ENCODE measurements at regions not wholly inside any gene's neighbourhood (a gene's known extent, or its start where the extent isn't known, plus 50 kb on each side); places are given as distances from the start of the nearest gene placed in this dataset.

- ChIA-PET CTCF (no interaction called here), POLR2A (no interaction called here)
- intact Hi-C loops (cut with micrococcal nuclease): no loop called here
- H3K27ac Mint-ChIP-seq (ENCODE audit: low read depth, unreplicated experiment): no peak overlapping the region
- no peak overlapping the region for H3K4me3 Mint-ChIP-seq (ENCODE audit: unreplicated experiment)
- no peaks in the 10 kb centered on the region for H3K9me3 Mint-ChIP-seq (ENCODE audit: unreplicated experiment)
- H3K4me1 Mint-ChIP-seq (ENCODE audit: insufficient read depth, unreplicated experiment): peaks cover 11% of the 10 kb centered on the region
- no peak for TF ChIP-seq CTCF (IDR thresholded peaks at IDR 0.05; ENCODE audit: unreplicated experiment)
- H3K36me3 Mint-ChIP-seq (ENCODE audit: insufficient read depth, unreplicated experiment): no peaks in the 10 kb centered on the region
- no peak for DNase-seq (ENCODE audit: unreplicated experiment)
- H3K27me3 Mint-ChIP-seq (ENCODE audit: insufficient read depth, unreplicated experiment): no peaks in the 10 kb centered on the region
- no TSS peak for BruUV-seq (replicated peaks)
These were observed 707.1 kb upstream of the USP15 start for GRCh38 chr12:61553091-61553490.

- DNase-seq (ENCODE audit: unreplicated experiment): peak; percentile 69
- Mint-ChIP-seq H3K36me3 (ENCODE audit: insufficient read depth, unreplicated experiment) (no peaks in the 10 kb centered on the region), H3K27me3 (ENCODE audit: insufficient read depth, unreplicated experiment) (no peaks in the 10 kb centered on the region), H3K4me1 (ENCODE audit: insufficient read depth, unreplicated experiment) (peaks cover 11% of the 10 kb centered on the region), H3K27ac (ENCODE audit: low read depth, unreplicated experiment) (peak overlapping the region; percentile 67), H3K9me3 (ENCODE audit: unreplicated experiment) (no peaks in the 10 kb centered on the region), H3K4me3 (ENCODE audit: unreplicated experiment) (peak overlapping the region; percentile 26)
- BruUV-seq (replicated peaks): no TSS peak
- intact Hi-C loops (cut with micrococcal nuclease): no loop called here
- POLR2A ChIA-PET: no interaction called here
- TF ChIP-seq CTCF (IDR thresholded peaks at IDR 0.05; ENCODE audit: unreplicated experiment): no peak
- CTCF ChIA-PET: interaction anchor here (1.3 kb wide), 1 partner anchor 438 kb away, joined by 4 read pairs; no protein-coding TSS in a partner anchor
These were observed 705.8 kb upstream of the USP15 start for GRCh38 chr12:61554268-61555008.

- H3K27ac Mint-ChIP-seq (ENCODE audit: low read depth, unreplicated experiment): no peak overlapping the region
- no peak overlapping the region for H3K4me3 Mint-ChIP-seq (ENCODE audit: unreplicated experiment)
- H3K4me1 Mint-ChIP-seq (ENCODE audit: insufficient read depth, unreplicated experiment): peaks cover 8% of the 10 kb centered on the region
- H3K36me3 Mint-ChIP-seq (ENCODE audit: insufficient read depth, unreplicated experiment): no peaks in the 10 kb centered on the region
- no peak for DNase-seq (ENCODE audit: unreplicated experiment)
- no peaks in the 10 kb centered on the region for H3K27me3 Mint-ChIP-seq (ENCODE audit: insufficient read depth, unreplicated experiment)
- BruUV-seq (replicated peaks): no TSS peak
- intact Hi-C loops (cut with micrococcal nuclease): no loop called here
- H3K9me3 Mint-ChIP-seq (ENCODE audit: unreplicated experiment): no peaks in the 10 kb centered on the region
- ChIA-PET POLR2A (no interaction called here), CTCF (interaction anchor here (0.6 kb wide), 1 partner anchor 68 kb away, joined by 4 read pairs; no protein-coding TSS in a partner anchor)
- no peak for TF ChIP-seq CTCF (IDR thresholded peaks at IDR 0.05; ENCODE audit: unreplicated experiment)
These were observed 696.3 kb upstream of the USP15 start for GRCh38 chr12:61563665-61564450.

GRCh38 chr12:61564466-61564865 lies 695.7 kb upstream of the USP15 start:
- Mint-ChIP-seq H3K27me3 (ENCODE audit: insufficient read depth, unreplicated experiment) (no peaks in the 10 kb centered on the region), H3K27ac (ENCODE audit: low read depth, unreplicated experiment) (no peak overlapping the region), H3K9me3 (ENCODE audit: unreplicated experiment) (no peaks in the 10 kb centered on the region)

More at GRCh38 chr12:61564466-61564865, 695.7 kb upstream of the USP15 start:
- POLR2A ChIA-PET: no interaction called here
- intact Hi-C loops (cut with micrococcal nuclease): no loop called here
- CTCF ChIA-PET: interaction anchor here (0.6 kb wide), 1 partner anchor 68 kb away, joined by 4 read pairs; no protein-coding TSS in a partner anchor
- no TSS peak for BruUV-seq (replicated peaks)
- TF ChIP-seq CTCF (IDR thresholded peaks at IDR 0.05; ENCODE audit: unreplicated experiment): no peak
- Mint-ChIP-seq H3K4me3 (ENCODE audit: unreplicated experiment) (no peak overlapping the region), H3K4me1 (ENCODE audit: insufficient read depth, unreplicated experiment) (peaks cover 8% of the 10 kb centered on the region), H3K36me3 (ENCODE audit: insufficient read depth, unreplicated experiment) (no peaks in the 10 kb centered on the region)
- DNase-seq (ENCODE audit: unreplicated experiment): no peak

Data from MCF 10A (cell line).